HG03460 (cell line): ENCODE measurements at regions not wholly inside any gene's neighbourhood (a gene's known extent, or its start where the extent isn't known, plus 50 kb on each side); places are given as distances from the start of the nearest gene placed in this dataset.
"Not testable (repeated sequence)": the region's sequence is repeated elsewhere in the genome, so short reads cannot be mapped to it uniquely, and the experiment has no call there.

Source experiments
- ATAC-seq: cut with Tn5 transposase; IDR thresholded peaks from one replicate; pipeline ENCODE4 v1.9.1; 2021; ENCODE audit not compliant: unreplicated experiment

- no peak for ATAC-seq
These were observed 182.2 kb upstream of the ATP5MC3 start for GRCh38 chr2:175363699-175364098.

- ATAC-seq: no peak
These were observed 180.8 kb upstream of the ATP5MC3 start for GRCh38 chr2:175362331-175362730.

GRCh38 chr2:175359710-175360109 is 178.2 kb upstream of the ATP5MC3 start:
- no peak for ATAC-seq

GRCh38 chr2:175356901-175357300 is 175.4 kb upstream of the ATP5MC3 start:
- ATAC-seq: no peak

- no peak for ATAC-seq
These were observed 173.7 kb upstream of the ATP5MC3 start for GRCh38 chr2:175355246-175355645.

GRCh38 chr2:175353275-175353674 is 171.8 kb upstream of the ATP5MC3 start:
- no peak for ATAC-seq

GRCh38 chr2:175351512-175351911 is 170.0 kb upstream of the ATP5MC3 start:
- ATAC-seq: no peak

GRCh38 chr2:175350105-175350504 is 168.6 kb upstream of the ATP5MC3 start:
- ATAC-seq: no peak

- ATAC-seq: no peak
These were observed 160.6 kb upstream of the ATP5MC3 start for GRCh38 chr2:175342085-175342484.

GRCh38 chr2:175330195-175330594 is 148.7 kb upstream of the ATP5MC3 start:
- ATAC-seq: no peak

GRCh38 chr2:175326801-175327200 is 145.3 kb upstream of the ATP5MC3 start:
- ATAC-seq: no peak

GRCh38 chr2:175326164-175326563 is 144.7 kb upstream of the ATP5MC3 start:
- not testable (repeated sequence) for ATAC-seq

- ATAC-seq: no peak
These were observed 141.7 kb upstream of the ATP5MC3 start for GRCh38 chr2:175323162-175323561.

- peak; percentile 52 for ATAC-seq
These were observed 137.0 kb upstream of the ATP5MC3 start for GRCh38 chr2:175318542-175318941.

- ATAC-seq: no peak
These were observed 136.2 kb upstream of the ATP5MC3 start for GRCh38 chr2:175317751-175318150.

GRCh38 chr2:175312137-175312536 is 130.6 kb upstream of the ATP5MC3 start:
- no peak for ATAC-seq

- no peak for ATAC-seq
These were observed 129.4 kb upstream of the ATP5MC3 start for GRCh38 chr2:175310813-175311504.

GRCh38 chr2:175309799-175310198 is 128.3 kb upstream of the ATP5MC3 start:
- no peak for ATAC-seq

GRCh38 chr2:175308005-175308404 is 126.5 kb upstream of the ATP5MC3 start:
- no peak for ATAC-seq

GRCh38 chr2:175304541-175304940 is 123.0 kb upstream of the ATP5MC3 start:
- no peak for ATAC-seq

GRCh38 chr2:175293776-175294175 is 112.3 kb upstream of the ATP5MC3 start:
- ATAC-seq: no peak

- ATAC-seq: no peak
These were observed 111.7 kb upstream of the ATP5MC3 start for GRCh38 chr2:175293195-175293594.

GRCh38 chr2:175282886-175283285 is 101.4 kb upstream of the ATP5MC3 start:
- no peak for ATAC-seq
